ENCODE measurements at regions not wholly inside any gene's neighbourhood (a gene's known extent, or its start where the extent isn't known, plus 50 kb on each side); places are given as distances from the start of the nearest gene placed in this dataset.
A peak's percentile ranks its signal among the peaks of the same experiment; 100 is the strongest.

DNA sequence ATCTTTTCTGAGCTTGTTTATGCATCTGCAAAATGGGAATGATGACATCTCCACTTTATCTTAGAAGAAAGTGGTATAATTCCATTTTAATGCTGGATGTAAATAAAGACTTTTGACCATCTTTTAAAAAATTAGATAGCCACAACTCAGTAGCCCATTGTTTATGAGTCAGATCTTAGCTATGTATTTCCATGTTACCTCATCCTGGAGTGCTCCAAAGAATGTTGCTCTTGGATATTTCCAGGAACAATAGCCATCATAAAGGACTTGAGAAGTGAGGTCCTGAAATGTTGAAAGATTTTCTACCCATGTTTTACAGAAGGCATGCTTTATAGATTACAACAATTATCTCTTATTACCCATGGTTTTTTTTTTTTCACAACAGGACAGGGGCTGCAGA lies 229.3 kb upstream of the EDNRB start:
- H3K4me3 ChIP-seq (ENCODE audit: low read depth, low read length), result no peak overlapping the region
- TF ChIP-seq, protein P1, sequence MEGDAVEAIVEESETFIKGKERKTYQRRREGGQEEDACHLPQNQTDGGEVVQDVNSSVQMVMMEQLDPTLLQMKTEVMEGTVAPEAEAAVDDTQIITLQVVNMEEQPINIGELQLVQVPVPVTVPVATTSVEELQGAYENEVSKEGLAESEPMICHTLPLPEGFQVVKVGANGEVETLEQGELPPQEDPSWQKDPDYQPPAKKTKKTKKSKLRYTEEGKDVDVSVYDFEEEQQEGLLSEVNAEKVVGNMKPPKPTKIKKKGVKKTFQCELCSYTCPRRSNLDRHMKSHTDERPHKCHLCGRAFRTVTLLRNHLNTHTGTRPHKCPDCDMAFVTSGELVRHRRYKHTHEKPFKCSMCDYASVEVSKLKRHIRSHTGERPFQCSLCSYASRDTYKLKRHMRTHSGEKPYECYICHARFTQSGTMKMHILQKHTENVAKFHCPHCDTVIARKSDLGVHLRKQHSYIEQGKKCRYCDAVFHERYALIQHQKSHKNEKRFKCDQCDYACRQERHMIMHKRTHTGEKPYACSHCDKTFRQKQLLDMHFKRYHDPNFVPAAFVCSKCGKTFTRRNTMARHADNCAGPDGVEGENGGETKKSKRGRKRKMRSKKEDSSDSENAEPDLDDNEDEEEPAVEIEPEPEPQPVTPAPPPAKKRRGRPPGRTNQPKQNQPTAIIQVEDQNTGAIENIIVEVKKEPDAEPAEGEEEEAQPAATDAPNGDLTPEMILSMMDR (IDR thresholded peaks at IDR 0.05; ENCODE audit: insufficient read depth, low read depth, low read length, missing control alignments), result no peak
- DNase-seq (ENCODE audit: low read depth), result no peak

DNA sequence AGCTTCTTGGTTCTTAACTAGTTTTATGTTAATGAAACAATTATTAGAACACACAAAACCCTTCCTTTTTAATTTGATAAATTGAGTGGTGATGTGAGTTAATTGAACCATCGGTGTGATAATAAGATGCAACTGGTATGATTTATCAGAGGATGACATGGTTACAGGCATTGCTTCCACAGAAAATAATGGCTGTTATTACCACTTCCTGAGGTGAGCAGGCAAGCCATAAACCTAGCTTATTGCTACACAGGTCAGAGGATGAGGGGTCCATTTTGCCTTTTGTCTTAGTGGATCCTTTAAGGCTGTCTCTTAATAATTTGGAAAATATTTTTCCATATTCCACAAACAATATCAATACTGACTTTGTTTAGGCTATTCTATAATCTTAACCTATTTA lies 226.6 kb upstream of the EDNRB start:
- no peak overlapping the region for H3K4me3 ChIP-seq (ENCODE audit: low read depth, low read length)
- TF ChIP-seq, protein P1 (IDR thresholded peaks at IDR 0.05; ENCODE audit: insufficient read depth, low read depth, low read length, missing control alignments), result no peak
- DNase-seq (ENCODE audit: low read depth), result no peak

DNA sequence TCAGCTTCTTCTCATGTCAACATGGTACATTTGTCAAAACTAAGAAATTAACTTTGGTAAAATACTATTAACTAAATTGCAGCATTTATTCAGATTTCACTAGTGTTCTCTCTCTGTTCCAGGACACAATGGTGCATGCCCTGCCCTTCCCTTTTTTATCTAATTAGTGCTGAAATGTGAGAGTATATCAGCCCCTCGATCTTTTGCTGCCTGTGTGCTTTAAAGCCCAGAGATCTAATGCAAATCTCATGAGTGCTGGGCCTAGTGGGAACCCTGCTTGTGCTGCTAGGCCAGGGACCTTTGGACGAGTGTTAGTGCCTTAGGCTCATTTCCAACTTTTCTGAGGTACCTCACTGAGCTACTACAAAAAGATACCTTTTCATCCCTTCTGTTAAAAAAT lies 221.1 kb upstream of the EDNRB start:
- no peak for DNase-seq (ENCODE audit: low read depth)
- H3K4me3 ChIP-seq (ENCODE audit: low read depth, low read length), result no peak overlapping the region
- TF ChIP-seq, protein P1 (IDR thresholded peaks at IDR 0.05; ENCODE audit: insufficient read depth, low read depth, low read length, missing control alignments), result no peak

DNA sequence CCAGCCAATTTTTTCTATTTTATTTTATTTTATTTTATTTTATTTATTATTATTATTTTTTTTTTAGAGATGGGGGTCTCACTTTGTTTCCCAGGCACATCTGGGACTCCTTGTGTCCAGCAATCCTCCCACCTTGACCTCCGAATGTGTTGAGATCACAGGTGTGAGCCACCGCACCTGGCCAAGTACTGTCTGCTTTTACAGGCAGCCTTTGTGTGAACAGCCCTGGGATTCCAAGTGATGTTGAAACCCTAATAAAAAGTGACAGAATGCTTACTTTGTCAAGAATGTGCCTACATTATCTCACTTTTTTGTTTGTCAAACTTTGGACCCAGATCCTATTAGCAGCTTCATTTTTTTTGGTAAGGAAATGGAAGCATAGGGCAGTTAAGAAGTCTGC lies 220.1 kb upstream of the EDNRB start:
- DNase-seq (ENCODE audit: low read depth), result no peak
- TF ChIP-seq, protein P1 (IDR thresholded peaks at IDR 0.05; ENCODE audit: insufficient read depth, low read depth, low read length, missing control alignments), result no peak
- no peak overlapping the region for H3K4me3 ChIP-seq (ENCODE audit: low read depth, low read length)

DNA sequence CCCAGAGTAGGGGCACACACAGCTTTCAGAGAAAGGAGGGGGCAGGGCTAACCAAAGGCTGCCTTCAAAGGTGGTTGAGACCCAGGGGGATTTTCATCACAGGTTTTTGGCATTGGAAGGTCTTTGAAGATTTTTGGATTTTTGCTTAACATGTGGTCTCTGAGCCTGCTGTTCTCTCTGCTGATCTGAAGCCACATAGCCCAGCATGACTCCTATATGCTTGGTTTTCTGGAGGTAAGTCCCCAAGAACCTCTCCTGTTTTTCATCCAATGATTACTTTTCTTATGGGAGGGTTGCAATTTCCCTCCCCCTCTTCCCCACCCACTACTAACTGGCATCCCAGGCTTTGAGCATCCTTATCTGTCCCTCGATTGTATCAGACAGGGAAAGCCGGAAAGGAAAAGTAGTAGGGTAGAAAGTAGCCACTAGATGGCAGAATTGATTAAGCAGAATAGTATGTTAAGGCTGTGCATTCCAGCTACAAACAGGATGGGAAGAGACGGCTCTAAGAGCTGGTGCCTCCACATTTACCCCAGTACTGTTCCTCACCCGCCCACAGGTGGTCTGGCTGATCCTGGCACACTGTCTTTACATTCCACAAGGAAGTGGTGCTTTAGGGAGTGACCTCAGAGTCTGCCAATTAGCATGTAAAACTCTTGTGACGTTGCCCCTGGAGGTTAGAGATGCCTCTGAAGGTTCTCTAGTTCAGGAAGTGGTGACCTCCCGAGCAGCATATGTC lies 218.9 kb upstream of the EDNRB start:
- TF ChIP-seq, protein P1 (IDR thresholded peaks at IDR 0.05; ENCODE audit: insufficient read depth, low read depth, low read length, missing control alignments), result peak; percentile 68
- H3K4me3 ChIP-seq (ENCODE audit: low read depth, low read length), result peak overlapping the region; percentile 26
- DNase-seq (ENCODE audit: low read depth), result peak; percentile 65

DNA sequence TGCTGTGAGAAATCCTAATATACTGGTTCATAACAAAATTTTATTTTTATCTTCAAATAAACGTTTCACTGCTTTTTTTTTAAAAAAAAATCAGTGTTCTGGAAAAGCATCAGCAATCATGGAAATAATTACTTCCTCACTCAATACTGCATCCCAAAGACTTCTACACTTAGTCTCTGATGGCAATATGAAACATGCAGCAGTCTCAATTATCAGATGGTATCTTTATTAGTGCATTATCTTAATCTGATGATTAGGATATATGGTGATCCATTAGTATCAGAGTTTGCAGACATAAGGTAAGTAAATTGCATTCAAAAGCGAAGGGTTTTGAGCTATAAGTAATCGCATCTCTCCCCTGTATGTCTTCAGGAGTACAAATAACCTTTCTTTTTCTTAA lies 218.3 kb upstream of the EDNRB start:
- TF ChIP-seq, protein P1 (IDR thresholded peaks at IDR 0.05; ENCODE audit: insufficient read depth, low read depth, low read length, missing control alignments), result no peak
- DNase-seq (ENCODE audit: low read depth), result no peak
- no peak overlapping the region for H3K4me3 ChIP-seq (ENCODE audit: low read depth, low read length)

DNA sequence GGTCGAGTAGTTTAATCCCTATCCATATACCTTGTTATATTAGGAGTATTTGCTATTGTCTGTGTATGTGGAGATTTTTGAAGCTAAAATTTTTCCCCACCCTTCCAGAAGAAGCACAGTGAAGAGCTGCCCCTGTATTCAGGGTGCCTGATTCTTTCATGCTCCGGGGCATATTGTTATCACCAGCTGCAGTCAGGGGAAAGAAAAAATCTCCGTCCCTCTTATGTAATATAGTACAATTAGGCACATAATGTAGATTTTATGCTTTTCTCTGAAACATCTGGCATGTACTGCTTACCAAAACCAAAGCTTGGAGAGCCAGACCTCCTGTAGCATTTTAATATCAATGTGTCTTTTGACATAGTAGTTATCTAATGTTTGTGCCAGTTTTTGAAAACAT lies 214.9 kb upstream of the EDNRB start:
- TF ChIP-seq, protein P1 (IDR thresholded peaks at IDR 0.05; ENCODE audit: insufficient read depth, low read depth, low read length, missing control alignments), result no peak
- H3K4me3 ChIP-seq (ENCODE audit: low read depth, low read length), result no peak overlapping the region
- no peak for DNase-seq (ENCODE audit: low read depth)
